ENCODE measurements at regions not wholly inside any gene's neighbourhood (a gene's known extent, or its start where the extent isn't known, plus 50 kb on each side); places are given as distances from the start of the nearest gene placed in this dataset.

DNA sequence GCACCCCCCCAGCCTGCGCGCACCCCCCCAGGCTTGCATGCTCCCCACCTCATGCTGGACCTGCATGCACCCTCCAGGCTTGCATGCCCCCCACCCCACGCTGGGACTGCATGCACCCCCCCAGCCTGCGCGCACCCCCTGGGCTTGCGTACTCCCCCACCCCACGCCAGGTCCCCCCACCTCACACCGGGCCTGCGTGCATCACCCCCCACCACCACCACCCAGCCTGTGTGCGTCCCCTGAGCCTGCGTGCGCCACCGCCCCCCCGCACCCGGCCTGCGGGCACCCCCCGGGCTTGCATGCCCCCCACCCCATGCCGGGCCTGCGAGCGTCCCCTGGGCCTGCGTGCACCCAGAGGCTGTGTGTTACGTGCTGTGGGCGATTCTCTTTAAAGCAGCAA, 61.0 kb upstream of the SLCO4A1 start:
- BruUV-seq (replicated peaks): no TSS peak
- TF ChIP-seq, protein P1, sequence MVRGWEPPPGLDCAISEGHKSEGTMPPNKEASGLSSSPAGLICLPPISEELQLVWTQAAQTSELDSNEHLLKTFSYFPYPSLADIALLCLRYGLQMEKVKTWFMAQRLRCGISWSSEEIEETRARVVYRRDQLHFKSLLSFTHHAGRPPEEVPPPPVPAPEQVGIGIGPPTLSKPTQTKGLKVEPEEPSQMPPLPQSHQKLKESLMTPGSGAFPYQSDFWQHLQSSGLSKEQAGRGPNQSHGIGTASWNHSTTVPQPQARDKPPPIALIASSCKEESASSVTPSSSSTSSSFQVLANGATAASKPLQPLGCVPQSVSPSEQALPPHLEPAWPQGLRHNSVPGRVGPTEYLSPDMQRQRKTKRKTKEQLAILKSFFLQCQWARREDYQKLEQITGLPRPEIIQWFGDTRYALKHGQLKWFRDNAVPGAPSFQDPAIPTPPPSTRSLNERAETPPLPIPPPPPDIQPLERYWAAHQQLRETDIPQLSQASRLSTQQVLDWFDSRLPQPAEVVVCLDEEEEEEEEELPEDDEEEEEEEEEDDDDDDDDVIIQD (CRISPR knock-in tag; IDR thresholded peaks at IDR 0.05; ENCODE audit: low read depth): no peak
- TF ChIP-seq ATRX (CRISPR knock-in tag; IDR thresholded peaks at IDR 0.05; ENCODE audit: borderline replicate concordance): no peak
- no peak for TF ChIP-seq ZFP82 (CRISPR knock-in tag; IDR thresholded peaks at IDR 0.05; ENCODE audit: borderline replicate concordance)
- TF ChIP-seq, protein P2, sequence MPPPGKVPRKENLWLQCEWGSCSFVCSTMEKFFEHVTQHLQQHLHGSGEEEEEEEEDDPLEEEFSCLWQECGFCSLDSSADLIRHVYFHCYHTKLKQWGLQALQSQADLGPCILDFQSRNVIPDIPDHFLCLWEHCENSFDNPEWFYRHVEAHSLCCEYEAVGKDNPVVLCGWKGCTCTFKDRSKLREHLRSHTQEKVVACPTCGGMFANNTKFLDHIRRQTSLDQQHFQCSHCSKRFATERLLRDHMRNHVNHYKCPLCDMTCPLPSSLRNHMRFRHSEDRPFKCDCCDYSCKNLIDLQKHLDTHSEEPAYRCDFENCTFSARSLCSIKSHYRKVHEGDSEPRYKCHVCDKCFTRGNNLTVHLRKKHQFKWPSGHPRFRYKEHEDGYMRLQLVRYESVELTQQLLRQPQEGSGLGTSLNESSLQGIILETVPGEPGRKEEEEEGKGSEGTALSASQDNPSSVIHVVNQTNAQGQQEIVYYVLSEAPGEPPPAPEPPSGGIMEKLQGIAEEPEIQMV (CRISPR knock-in tag; IDR thresholded peaks at IDR 0.05; ENCODE audit: low read depth): no peak
- no peak for TF ChIP-seq TOPORS (CRISPR knock-in tag; IDR thresholded peaks at IDR 0.05)
- no peak for TF ChIP-seq TARDBP (CRISPR knock-in tag; IDR thresholded peaks at IDR 0.05)
- no peak for TF ChIP-seq ZNF777 (CRISPR knock-in tag; IDR thresholded peaks at IDR 0.05)
- H3K4me3 ChIP-seq (replicated peaks in 1 of 3; ENCODE audit: insufficient read depth in 1 of 3, low read depth in 2 of 3, low read length in 3 of 3): no peak overlapping the region
- FAIRE-seq (no peak), ATAC-seq (no peak), DNase-seq (ENCODE audit: low spot score) (no peak)
- H3K27me3 ChIP-seq (ENCODE audit: control insufficient read depth in 1 of 2, insufficient read depth in 2 of 2, low read length in 2 of 2): peaks cover 15 to 93% of the 10 kb centered on the region in 2 experiments
- H3K4me2 ChIP-seq (ENCODE audit: low read depth, low read length): no peak overlapping the region
- H3K9me3 ChIP-seq (ENCODE audit: low read length): no peaks in the 10 kb centered on the region
- intact Hi-C loops (cut with micrococcal nuclease; ENCODE audit: unreplicated experiment): loop anchor here (5.0 kb wide), 1 partner anchor 59 kb away; no protein-coding TSS in a partner anchor
- 41% methylated on average over 23 of the region's 23 CpGs for WGBS (ENCODE audit: low lambda C conversion rate)
- H3K4me1 ChIP-seq (ENCODE audit: insufficient read depth, low read length): no peaks in the 10 kb centered on the region
- H4K20me1 ChIP-seq (ENCODE audit: insufficient read depth, low read length): peaks cover 27% of the 10 kb centered on the region; the same call in 1 of the 2 replicates
- H3K79me2 ChIP-seq (ENCODE audit: insufficient read depth, low read length): no peaks in the 10 kb centered on the region
- no peak overlapping the region for H3K9ac ChIP-seq (ENCODE audit: insufficient read depth, low read depth, low read length)
- H2AFZ ChIP-seq (ENCODE audit: low read length): no peak overlapping the region
- POLR2A ChIA-PET: no interaction called here
- no peaks in the 10 kb centered on the region for H3K36me3 ChIP-seq (replicated peaks in 1 of 2; ENCODE audit: control insufficient read depth in 1 of 2, insufficient read depth in 2 of 2, low read length in 2 of 2)
- no peak overlapping the region for H3K27ac ChIP-seq (ENCODE audit: extremely low read length, insufficient read depth, low read length)
- CTCF ChIA-PET (ENCODE audit: low intra/inter-chr PET ratio, low total read pairs): no interaction called here
- in situ Hi-C loops (cut with HindIII; ENCODE audit: extremely low pct_ligation_motif_present, low pct_unique_long_range_greater_than_20kb): no loop called here

Measured in HepG2 (cell line).